Ovary (tissue), 3 donors: ENCODE measurements at regions not wholly inside any gene's neighbourhood (a gene's known extent, or its start where the extent isn't known, plus 50 kb on each side); places are given as distances from the start of the nearest gene placed in this dataset.

Experiments
- CTCF ChIP-seq, 3 donors: fragments of 450-650 bp in 2 of 3; fragments of 200-600 bp in 1 of 3; IDR thresholded peaks; one replicate each; pipeline versions ENCODE4 v1.5.1 to v1.8.0; 2016 to 2022; ENCODE audit warnings: antibody characterized with exemption in 3 of 3, mild to moderate bottlenecking in 1 of 3
- EP300 ChIP-seq: sonication (generic); formaldehyde crosslinking; IDR thresholded peaks from one replicate; pipeline ENCODE4 v1.6.1; 2017; ENCODE audit warnings: antibody characterized with exemption
- POLR2A ChIP-seq: fragments of 450-650 bp; IDR thresholded peaks from one replicate; pipeline ENCODE4 v1.6.1; 2017; ENCODE audit warnings: antibody characterized with exemption, mild to moderate bottlenecking, moderate library complexity
- donor health status: DM: no; HTN: no; CAD: no.

- TF ChIP-seq CTCF (IDR thresholded peaks at IDR 0.05) (no peak), POLR2A (no peak), EP300 (no peak)
Measured at GRCh38 chr2:16318051-16318450, 347.6 kb downstream of the CYRIA start.
